ENCODE measurements at regions not wholly inside any gene's neighbourhood (a gene's known extent, or its start where the extent isn't known, plus 50 kb on each side); places are given as distances from the start of the nearest gene placed in this dataset.

GRCh38 chr12:69026336-69026735 is 93.4 kb upstream of the CPM start:
- no peak for TF ChIP-seq CTCF (IDR thresholded peaks at IDR 0.05)
- Histone ChIP-seq H3K9me3 (no peaks in the 10 kb centered on the region), H3K4me3 (no peak overlapping the region), H3K4me1 (peaks cover 0 to 4% of the 10 kb centered on the region in 2 donors), H3K36me3 (no peaks in the 10 kb centered on the region), H3K27ac (no peak overlapping the region), H3K27me3 (no peaks in the 10 kb centered on the region)
- intact Hi-C loops (cut with DNase I) = no loop called here
- DNase-seq (no peak), ATAC-seq (no peak)

GRCh38 chr12:69027411-69027881 is 94.5 kb upstream of the CPM start:
- H3K4me3 ChIP-seq = no peak overlapping the region
- no peak overlapping the region for H3K27ac ChIP-seq
- DNase-seq (no peak), ATAC-seq (no peak)
- no peaks in the 10 kb centered on the region for H3K9me3 ChIP-seq
- peaks cover 0 to 4% of the 10 kb centered on the region in 2 donors for H3K4me1 ChIP-seq
- H3K27me3 ChIP-seq = no peaks in the 10 kb centered on the region
- intact Hi-C loops (cut with DNase I) = no loop called here
- no peak for TF ChIP-seq CTCF (IDR thresholded peaks at IDR 0.05)
- no peaks in the 10 kb centered on the region for H3K36me3 ChIP-seq

DNA sequence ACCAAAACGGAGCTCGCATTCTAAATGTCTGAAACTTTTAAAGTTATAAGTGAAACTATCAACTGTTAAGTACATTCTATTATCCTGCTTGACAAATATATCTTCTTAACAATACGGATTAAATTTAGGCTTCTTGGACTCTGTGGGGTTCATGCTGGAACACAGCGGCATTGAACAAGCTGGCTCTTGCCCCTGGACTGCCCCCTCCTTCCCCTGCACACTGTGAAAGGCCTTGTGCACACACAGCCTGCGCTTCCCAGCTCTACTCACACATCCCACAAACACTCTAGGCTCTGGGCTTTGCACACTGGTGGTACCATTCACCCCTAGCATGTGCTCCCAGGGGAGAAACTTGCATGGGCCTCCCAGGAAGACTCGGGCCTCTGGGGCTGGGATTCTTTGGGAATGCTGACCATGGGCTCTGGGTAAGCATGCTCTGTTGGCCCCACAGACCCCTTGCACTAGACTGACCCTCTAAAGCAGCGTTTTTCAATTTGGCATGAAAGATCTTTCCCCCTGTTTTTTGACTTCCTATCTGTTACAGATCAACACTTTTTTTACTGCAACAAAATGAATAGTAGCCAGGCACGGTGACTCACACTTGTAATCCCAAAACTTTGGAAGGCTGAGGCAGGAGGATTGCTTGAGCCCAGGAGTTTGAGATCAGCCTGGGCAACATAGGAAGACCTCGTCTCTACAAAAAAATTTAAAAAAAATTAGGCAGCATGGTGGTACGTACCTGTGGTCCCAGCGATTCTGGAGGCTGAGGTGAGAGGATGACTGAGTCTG is 96.2 kb upstream of the CPM start:
- Histone ChIP-seq H3K27me3 (no peaks in the 10 kb centered on the region), H3K4me3 (no peak overlapping the region), H3K4me1 (peaks cover 0 to 4% of the 10 kb centered on the region in 2 donors), H3K9me3 (no peaks in the 10 kb centered on the region), H3K36me3 (no peaks in the 10 kb centered on the region), H3K27ac (no peak overlapping the region)
- TF ChIP-seq CTCF (IDR thresholded peaks at IDR 0.05) = no peak
- ATAC-seq = no peak
- intact Hi-C loops (cut with DNase I) = no loop called here
- DNase-seq = no peak

DNA sequence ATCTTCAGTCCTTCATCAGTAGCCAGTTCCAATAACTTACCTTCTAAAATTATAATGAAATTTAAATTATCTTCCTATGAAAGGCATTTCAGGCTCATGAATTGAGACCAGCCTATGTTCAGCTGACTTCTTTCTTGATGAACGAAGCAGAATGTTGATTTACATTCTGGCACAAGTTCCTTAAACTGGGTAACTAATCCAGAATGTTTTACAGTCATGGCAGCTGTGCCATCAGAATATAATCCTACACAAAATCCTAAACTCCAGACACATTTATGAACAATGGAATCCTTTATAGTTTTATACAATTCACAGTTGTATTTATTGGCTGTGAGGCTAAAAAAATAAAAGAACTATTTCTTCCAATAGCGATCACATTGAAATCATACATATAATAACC is 97.3 kb upstream of the CPM start:
- peaks cover 0 to 4% of the 10 kb centered on the region in 2 donors for H3K4me1 ChIP-seq
- no peak for TF ChIP-seq CTCF (IDR thresholded peaks at IDR 0.05)
- no peak for ATAC-seq
- no peak for DNase-seq
- H3K4me3 ChIP-seq = no peak overlapping the region
- intact Hi-C loops (cut with DNase I) = no loop called here
- no peaks in the 10 kb centered on the region for H3K36me3 ChIP-seq
- H3K9me3 ChIP-seq = no peaks in the 10 kb centered on the region
- H3K27me3 ChIP-seq = no peaks in the 10 kb centered on the region
- no peak overlapping the region for H3K27ac ChIP-seq

- H3K9me3 ChIP-seq = no peaks in the 10 kb centered on the region
- no peak overlapping the region for H3K4me3 ChIP-seq
- no peak for DNase-seq
- H3K27me3 ChIP-seq = no peaks in the 10 kb centered on the region
- H3K36me3 ChIP-seq = no peaks in the 10 kb centered on the region
- intact Hi-C loops (cut with DNase I) = no loop called here
- no peak for ATAC-seq
- no peak overlapping the region for H3K27ac ChIP-seq
- peaks cover 0 to 7% of the 10 kb centered on the region in 2 donors for H3K4me1 ChIP-seq
- TF ChIP-seq CTCF (IDR thresholded peaks at IDR 0.05) = no peak
Measured at GRCh38 chr12:69036533-69036932, 103.6 kb upstream of the CPM start.
